MM.1S (cell line): ENCODE measurements at regions not wholly inside any gene's neighbourhood (a gene's known extent, or its start where the extent isn't known, plus 50 kb on each side); places are given as distances from the start of the nearest gene placed in this dataset.

Experiments
- EZH2 ChIP-seq: fragments of 300-600 bp; sonication (generic); optimal IDR thresholded peaks from 2 replicates; pipeline ENCODE3; 2017; ENCODE audit warnings: low read depth, mild to moderate bottlenecking, antibody characterized with exemption, low read length, mixed read lengths
- EZH2phosphoT487 ChIP-seq: fragments of 300-600 bp; sonication (generic); IDR thresholded peaks from 2 replicates; pipeline ENCODE4 v1.6.1; 2018; ENCODE audit warnings: antibody characterized with exemption, low read length
- TF ChIP-seq, protein P1 (sequence below): fragments of 300-600 bp; sonication (generic); IDR thresholded peaks from 2 replicates; pipeline ENCODE4 v1.5.1; 2016; ENCODE audit warnings: antibody characterized with exemption, low read length, mixed read lengths

DNA sequence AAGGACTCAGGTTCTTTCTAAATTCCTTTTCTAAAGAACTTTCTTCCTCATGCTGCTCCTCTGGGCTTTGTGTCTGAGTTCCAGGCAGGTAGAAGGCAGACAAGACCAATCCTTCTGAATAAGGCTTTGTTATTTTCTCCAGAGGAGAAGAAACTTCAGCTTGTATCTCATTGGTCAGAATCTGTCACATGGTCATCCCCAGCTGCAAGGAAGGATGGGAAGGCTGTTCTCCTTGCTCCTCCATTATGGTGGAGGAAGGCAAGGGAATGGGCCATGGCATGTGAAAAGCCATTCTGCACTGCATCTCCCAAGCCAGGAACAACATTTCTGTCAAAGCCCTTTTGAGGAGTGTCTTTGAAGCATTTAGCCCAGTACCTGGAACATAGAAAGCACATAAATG, 50.6 kb upstream of the NTPCR start:
- TF ChIP-seq, protein P1, sequence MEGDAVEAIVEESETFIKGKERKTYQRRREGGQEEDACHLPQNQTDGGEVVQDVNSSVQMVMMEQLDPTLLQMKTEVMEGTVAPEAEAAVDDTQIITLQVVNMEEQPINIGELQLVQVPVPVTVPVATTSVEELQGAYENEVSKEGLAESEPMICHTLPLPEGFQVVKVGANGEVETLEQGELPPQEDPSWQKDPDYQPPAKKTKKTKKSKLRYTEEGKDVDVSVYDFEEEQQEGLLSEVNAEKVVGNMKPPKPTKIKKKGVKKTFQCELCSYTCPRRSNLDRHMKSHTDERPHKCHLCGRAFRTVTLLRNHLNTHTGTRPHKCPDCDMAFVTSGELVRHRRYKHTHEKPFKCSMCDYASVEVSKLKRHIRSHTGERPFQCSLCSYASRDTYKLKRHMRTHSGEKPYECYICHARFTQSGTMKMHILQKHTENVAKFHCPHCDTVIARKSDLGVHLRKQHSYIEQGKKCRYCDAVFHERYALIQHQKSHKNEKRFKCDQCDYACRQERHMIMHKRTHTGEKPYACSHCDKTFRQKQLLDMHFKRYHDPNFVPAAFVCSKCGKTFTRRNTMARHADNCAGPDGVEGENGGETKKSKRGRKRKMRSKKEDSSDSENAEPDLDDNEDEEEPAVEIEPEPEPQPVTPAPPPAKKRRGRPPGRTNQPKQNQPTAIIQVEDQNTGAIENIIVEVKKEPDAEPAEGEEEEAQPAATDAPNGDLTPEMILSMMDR, result no peak
- TF ChIP-seq EZH2 (no peak), EZH2phosphoT487 (no peak)
